Lower leg skin (tissue), 3 donors: ENCODE measurements at regions not wholly inside any gene's neighbourhood (a gene's known extent, or its start where the extent isn't known, plus 50 kb on each side); places are given as distances from the start of the nearest gene placed in this dataset.

Experiments
- CTCF ChIP-seq, 3 donors: fragments of 450-650 bp; IDR thresholded peaks; one replicate each; pipeline ENCODE4 v1.5.1; 2016; ENCODE audit warnings: antibody characterized with exemption in 3 of 3, mild to moderate bottlenecking in 3 of 3, moderate library complexity in 2 of 3
- POLR2A ChIP-seq, 2 donors: fragments of 450-650 bp; IDR thresholded peaks; one replicate each; pipeline ENCODE4 v1.6.1; 2016 to 2017; ENCODE audit warnings: antibody characterized with exemption in 2 of 2, mild to moderate bottlenecking in 1 of 2, moderate library complexity in 1 of 2

- TF ChIP-seq POLR2A (IDR thresholded peaks at IDR 0.05): no peak
- TF ChIP-seq CTCF (IDR thresholded peaks at IDR 0.05): no peak
Measured at GRCh38 chr11:115049796-115050195, 371.5 kb downstream of the NXPE2 start.
